Tibial artery (tissue), 4 donors: ENCODE measurements at regions not wholly inside any gene's neighbourhood (a gene's known extent, or its start where the extent isn't known, plus 50 kb on each side); places are given as distances from the start of the nearest gene placed in this dataset.

Experiments
- DNase-seq, 2 donors: peaks; one replicate each; pipeline ENCODE4 v3.0.0-alpha.2; 2019
- H3K27ac ChIP-seq, 2 donors: fragments of 200-600 bp; sonication (generic) in 1 of 2; 1 replicate in 1 of 2; 2 replicates in 1 of 2; pipeline ENCODE4 v1.5.1; 2018 to 2019; ENCODE audit warnings: mild to moderate bottlenecking in 1 of 2
- H3K27me3 ChIP-seq, 2 donors: fragments of 200-600 bp; sonication (generic) in 1 of 2; one replicate each; pipeline versions ENCODE4 v1.5.1 to v1.6.0; 2016 to 2019
- H3K36me3 ChIP-seq, 3 donors: fragments of 200-600 bp; sonication (generic) in 2 of 3; one replicate each; pipeline ENCODE4 v1.5.1; 2016 to 2019; ENCODE audit warnings: mild to moderate bottlenecking in 2 of 3
- H3K4me1 ChIP-seq, 4 donors: fragments of 200-600 bp; sonication (generic) in 2 of 4; 1 replicate in 3 of 4; 2 replicates in 1 of 4; pipeline ENCODE4 v1.5.1; 2016 to 2019
- H3K4me3 ChIP-seq, 2 donors: fragments of 200-600 bp; sonication (generic) in 1 of 2; 1 replicate in 1 of 2; 2 replicates in 1 of 2; pipeline ENCODE4 v1.5.1; 2018 to 2019; ENCODE audit warnings: mild to moderate bottlenecking in 2 of 2
- H3K9me3 ChIP-seq, 3 donors: fragments of 200-600 bp; sonication (generic) in 1 of 3; one replicate each; pipeline ENCODE4 v1.5.1; 2016 to 2019
- CTCF ChIP-seq, 2 experiments: fragments of 200-600 bp in 1 of 2; fragments of 450-650 bp in 1 of 2; IDR thresholded peaks; one replicate each; pipeline ENCODE4 v1.5.1; 2017 to 2019; ENCODE audit warnings: antibody characterized with exemption in 2 of 2, mild to moderate bottlenecking in 1 of 2, moderate library complexity in 1 of 2
- intact Hi-C: fragments of 100-400 bp; cut with DNase I; formaldehyde crosslinking; loops from one replicate; pipeline ENCODE4 v1.15.0; 2023; ENCODE audit warnings: low total_unique reads

DNA sequence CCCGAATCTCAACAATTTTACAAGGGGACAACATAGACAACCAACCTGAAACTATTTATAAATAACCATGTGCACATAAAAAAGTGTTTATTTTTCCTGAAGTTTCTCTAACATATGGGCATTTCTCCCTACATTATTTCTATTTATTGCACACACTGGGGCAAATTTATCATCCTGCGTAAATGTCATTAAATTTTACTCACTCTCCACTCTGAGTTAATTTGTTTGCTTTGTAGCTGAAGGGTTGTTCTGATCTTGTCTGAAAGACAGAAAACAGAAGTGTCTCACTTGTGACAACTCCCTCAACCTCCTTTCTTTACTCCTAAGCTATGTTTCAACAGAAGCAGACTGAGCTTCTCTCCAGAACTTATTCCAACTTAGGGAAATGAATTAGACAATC is 194.2 kb downstream of the HIPK3 start:
- intact Hi-C loops, result no loop called here
- no peak for TF ChIP-seq CTCF (IDR thresholded peaks at IDR 0.05)
- Histone ChIP-seq H3K27ac (no peak overlapping the region), H3K4me3 (no peak overlapping the region), H3K36me3 (no peaks in the 10 kb centered on the region), H3K27me3 (no peaks in the 10 kb centered on the region), H3K9me3 (no peaks in the 10 kb centered on the region), H3K4me1 (no peaks in the 10 kb centered on the region)
- no peak for DNase-seq

DNA sequence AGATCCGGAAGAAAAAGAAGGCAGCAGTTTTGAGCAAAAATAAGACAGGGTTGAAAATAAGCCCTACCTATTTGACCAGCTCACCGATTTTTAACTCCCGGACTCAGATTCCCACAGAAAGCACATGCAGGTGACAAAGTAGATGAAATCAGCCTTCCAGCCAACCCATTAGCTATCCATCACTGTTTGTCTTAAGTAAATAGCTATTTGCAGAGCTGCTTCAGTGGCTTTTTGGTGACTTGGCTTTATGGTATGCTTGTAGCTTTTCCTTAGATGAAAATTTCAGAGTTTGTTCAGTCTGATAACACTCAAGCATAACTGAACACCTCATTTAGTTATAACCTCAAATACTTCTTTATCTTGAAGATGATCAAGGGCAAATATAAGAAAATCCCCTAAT is 192.6 kb downstream of the HIPK3 start:
- no peaks in the 10 kb centered on the region for H3K27me3 ChIP-seq
- TF ChIP-seq CTCF (IDR thresholded peaks at IDR 0.05), result no peak
- no peaks in the 10 kb centered on the region for H3K36me3 ChIP-seq
- H3K9me3 ChIP-seq, result no peaks in the 10 kb centered on the region
- H3K4me1 ChIP-seq, result peaks cover 0 to 10% (median 3%) of the 10 kb centered on the region in 4 donors
- H3K4me3 ChIP-seq, result no peak overlapping the region
- DNase-seq, result no peak
- H3K27ac ChIP-seq, result no peak overlapping the region
- intact Hi-C loops, result no loop called here

DNA sequence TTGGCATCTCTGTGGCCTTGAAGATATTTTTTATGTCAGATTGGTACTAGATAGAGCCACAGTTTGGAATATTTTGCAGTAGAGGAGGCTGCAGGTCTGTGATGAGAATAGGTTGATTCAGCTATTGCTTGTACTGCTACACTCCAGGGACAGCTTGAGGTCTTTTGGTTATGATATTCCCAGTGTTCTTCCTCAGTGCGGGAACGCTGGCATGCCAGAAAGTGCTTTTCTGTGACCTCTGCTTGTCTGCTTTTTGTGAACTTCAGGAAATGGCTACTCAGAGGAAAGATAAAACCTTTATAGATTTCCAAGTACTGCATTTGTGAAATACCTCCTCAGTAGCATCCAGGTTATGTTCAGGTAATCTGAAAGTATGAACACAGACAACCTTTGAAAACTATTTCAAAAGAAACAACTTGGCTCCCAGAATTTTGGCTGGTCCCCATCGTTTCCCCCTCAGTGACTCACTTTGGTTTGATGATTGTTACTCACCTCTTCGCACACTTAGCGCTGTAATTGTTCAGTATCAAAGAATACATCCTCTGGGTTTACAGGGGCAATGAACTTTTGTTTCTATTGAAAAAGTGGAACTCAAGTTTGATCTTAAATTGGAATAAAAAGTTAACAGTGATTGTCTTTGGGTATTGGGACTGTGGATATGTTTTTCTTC is 191.4 kb downstream of the HIPK3 start:
- Histone ChIP-seq H3K27ac (no peak overlapping the region), H3K9me3 (no peaks in the 10 kb centered on the region), H3K27me3 (no peaks in the 10 kb centered on the region), H3K4me3 (no peak overlapping the region), H3K4me1 (peaks cover 0 to 10% (median 4%) of the 10 kb centered on the region in 4 donors), H3K36me3 (no peaks in the 10 kb centered on the region)
- DNase-seq, result no peak
- intact Hi-C loops, result no loop called here
- no peak for TF ChIP-seq CTCF (IDR thresholded peaks at IDR 0.05)

GRCh38 chr11:33445761-33446161 is 188.6 kb downstream of the HIPK3 start:
- no peaks in the 10 kb centered on the region for H3K36me3 ChIP-seq
- no peak for TF ChIP-seq CTCF (IDR thresholded peaks at IDR 0.05)
- DNase-seq, result no peak
- no peak overlapping the region for H3K27ac ChIP-seq
- H3K27me3 ChIP-seq, result no peaks in the 10 kb centered on the region
- H3K4me3 ChIP-seq, result no peak overlapping the region
- peaks cover 0 to 10% (median 4%) of the 10 kb centered on the region in 4 donors for H3K4me1 ChIP-seq
- intact Hi-C loops, result no loop called here
- no peaks in the 10 kb centered on the region for H3K9me3 ChIP-seq

DNA sequence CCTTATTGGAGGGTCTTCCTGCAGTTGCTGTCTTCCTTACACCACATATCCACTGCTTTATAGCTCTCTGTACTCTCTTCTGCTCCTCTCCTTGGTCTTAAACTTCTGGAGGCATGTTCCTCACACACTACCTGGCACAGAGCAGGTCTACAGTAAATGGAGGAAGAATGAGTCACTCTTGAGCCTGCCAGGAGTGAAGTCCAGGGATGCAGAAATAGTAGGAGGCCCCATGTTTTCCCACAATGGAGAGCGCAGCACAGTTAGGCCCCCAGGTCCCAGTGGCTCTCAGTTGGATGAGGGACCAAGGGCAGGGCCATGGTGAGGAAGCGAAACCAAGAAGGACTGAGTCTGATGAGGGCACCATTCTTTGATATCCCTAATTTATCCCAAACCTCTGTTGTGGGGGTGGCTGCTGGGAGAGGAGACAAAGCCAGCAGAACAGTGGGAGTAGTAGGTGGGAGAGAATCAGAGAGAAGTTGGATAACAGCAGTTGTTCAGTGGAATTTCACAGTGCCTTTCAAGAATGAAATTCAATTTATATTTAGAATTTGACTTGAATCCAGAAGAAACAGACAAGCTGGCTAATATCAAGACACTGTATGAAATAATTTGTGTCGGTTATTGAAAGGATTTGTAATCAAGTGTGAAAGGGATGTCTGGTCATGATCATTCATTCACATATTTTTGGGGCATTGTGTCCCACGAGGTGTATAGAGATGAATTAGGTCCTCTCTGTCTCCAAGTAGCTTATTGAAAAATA is 187.8 kb downstream of the HIPK3 start:
- Histone ChIP-seq H3K9me3 (no peaks in the 10 kb centered on the region), H3K36me3 (no peaks in the 10 kb centered on the region), H3K4me3 (no peak overlapping the region), H3K4me1 (peaks cover 0 to 10% (median 4%) of the 10 kb centered on the region in 4 donors), H3K27ac (no peak overlapping the region), H3K27me3 (no peaks in the 10 kb centered on the region)
- intact Hi-C loops, result no loop called here
- no peak for DNase-seq
- no peak for TF ChIP-seq CTCF (IDR thresholded peaks at IDR 0.05)
